Fibroblast of the aortic adventitia (primary cell): ENCODE measurements at regions not wholly inside any gene's neighbourhood (a gene's known extent, or its start where the extent isn't known, plus 50 kb on each side); places are given as distances from the start of the nearest gene placed in this dataset.

Source experiments
- DNase-seq: peaks from one replicate; pipeline ENCODE4 v3.0.0-alpha.2; 2010; ENCODE audit warnings: low read depth
- H3K4me3 ChIP-seq: 2 replicates; pipeline ENCODE4 v1.5.1; 2011; ENCODE audit warnings: low read depth, mild to moderate bottlenecking, control low read depth, low read length, moderate library complexity
- TF ChIP-seq, protein P1 (sequence below): IDR thresholded peaks from 2 replicates; pipeline ENCODE4 v1.5.1; 2011; ENCODE audit warnings: mild to moderate bottlenecking, low read length, control low read depth, inconsistent platforms; ENCODE audit not compliant: insufficient read depth

DNA sequence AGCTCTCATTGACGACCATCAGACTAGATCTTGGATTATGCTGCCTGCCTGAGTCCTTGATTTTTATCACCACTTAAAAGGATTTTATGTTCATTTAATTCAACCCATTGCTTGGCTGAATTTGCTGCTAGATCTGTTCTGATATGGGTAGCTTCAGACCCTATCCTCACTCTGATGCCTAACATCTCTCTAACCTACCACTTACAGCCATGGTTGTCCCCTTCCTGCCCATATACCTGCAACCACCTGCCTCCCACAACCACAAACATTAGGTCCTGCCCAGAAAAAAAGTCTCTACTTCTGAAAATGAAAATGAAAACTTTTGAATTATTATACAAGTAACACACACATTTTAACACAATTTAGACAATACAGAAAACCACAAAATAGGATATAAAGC is 310.8 kb downstream of the HNRNPD start:
- TF ChIP-seq, protein P1, sequence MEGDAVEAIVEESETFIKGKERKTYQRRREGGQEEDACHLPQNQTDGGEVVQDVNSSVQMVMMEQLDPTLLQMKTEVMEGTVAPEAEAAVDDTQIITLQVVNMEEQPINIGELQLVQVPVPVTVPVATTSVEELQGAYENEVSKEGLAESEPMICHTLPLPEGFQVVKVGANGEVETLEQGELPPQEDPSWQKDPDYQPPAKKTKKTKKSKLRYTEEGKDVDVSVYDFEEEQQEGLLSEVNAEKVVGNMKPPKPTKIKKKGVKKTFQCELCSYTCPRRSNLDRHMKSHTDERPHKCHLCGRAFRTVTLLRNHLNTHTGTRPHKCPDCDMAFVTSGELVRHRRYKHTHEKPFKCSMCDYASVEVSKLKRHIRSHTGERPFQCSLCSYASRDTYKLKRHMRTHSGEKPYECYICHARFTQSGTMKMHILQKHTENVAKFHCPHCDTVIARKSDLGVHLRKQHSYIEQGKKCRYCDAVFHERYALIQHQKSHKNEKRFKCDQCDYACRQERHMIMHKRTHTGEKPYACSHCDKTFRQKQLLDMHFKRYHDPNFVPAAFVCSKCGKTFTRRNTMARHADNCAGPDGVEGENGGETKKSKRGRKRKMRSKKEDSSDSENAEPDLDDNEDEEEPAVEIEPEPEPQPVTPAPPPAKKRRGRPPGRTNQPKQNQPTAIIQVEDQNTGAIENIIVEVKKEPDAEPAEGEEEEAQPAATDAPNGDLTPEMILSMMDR: no peak
- no peak for DNase-seq
- no peak overlapping the region for H3K4me3 ChIP-seq

DNA sequence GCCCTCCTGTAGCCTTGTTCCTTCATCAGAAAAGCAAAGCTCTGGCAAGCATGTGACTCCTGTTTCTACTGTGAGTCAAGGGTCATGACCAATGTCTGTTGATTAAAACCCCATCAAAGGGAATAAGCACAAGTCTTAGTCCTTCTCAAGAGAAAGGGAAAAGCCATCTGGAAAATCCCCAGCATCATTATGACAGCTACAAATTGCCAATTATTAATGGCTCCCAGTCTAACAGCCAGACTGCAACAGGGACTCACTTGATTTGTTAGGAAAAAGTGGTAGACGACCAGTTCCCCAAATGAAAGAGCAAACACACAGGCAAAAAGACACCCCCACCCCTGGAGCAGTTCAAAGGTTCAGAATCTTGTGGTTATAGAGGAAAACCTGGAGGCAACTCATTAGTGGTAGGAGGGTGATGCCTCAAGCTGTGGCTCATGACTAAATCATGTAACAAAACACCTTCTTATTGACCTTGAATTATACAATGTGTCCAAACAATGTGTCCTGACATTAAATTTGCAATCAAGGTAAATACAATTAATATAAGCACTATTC is 315.7 kb downstream of the HNRNPD start:
- H3K4me3 ChIP-seq: no peak overlapping the region
- TF ChIP-seq, protein P1: no peak
- no peak for DNase-seq

DNA sequence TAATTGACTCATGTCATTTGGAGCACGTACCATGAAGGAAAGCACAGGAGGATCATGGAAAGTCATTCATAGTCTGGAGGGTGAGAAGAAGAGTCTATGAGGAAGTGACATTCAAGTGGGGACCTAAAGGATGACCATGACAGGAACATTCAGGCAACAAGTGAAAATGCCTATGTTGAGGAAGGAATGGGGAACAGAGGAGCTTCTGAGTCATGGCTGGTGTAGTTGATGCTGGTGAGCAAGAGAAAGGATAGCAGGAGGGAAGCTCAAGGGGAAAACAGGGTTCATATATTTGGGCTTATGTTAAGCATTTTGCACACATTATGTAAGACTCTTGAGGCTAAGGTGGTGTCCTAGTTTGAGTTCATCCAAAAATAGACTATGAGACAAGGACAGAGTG is 318.6 kb downstream of the HNRNPD start:
- TF ChIP-seq, protein P1: no peak
- no peak overlapping the region for H3K4me3 ChIP-seq
- DNase-seq: no peak

DNA sequence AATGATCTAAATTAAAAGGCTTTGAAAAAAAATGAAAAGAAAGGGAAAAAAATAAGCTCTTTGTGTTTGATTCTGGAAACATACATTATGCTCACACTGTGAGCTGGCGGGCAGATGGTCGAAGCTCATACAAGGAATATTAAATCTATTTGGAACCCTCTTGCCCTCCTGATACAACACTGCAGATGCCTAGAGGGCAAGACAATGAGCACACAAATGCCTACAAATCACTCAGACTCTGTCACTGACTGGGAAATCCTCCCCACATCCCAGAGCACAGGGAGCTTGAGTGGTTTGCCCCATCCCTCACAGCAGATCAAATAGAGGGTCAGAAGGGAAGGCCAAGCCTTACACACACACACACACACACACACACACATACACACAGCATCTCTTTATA is 320.4 kb downstream of the HNRNPD start:
- no peak overlapping the region for H3K4me3 ChIP-seq
- TF ChIP-seq, protein P1: no peak
- DNase-seq: no peak

DNA sequence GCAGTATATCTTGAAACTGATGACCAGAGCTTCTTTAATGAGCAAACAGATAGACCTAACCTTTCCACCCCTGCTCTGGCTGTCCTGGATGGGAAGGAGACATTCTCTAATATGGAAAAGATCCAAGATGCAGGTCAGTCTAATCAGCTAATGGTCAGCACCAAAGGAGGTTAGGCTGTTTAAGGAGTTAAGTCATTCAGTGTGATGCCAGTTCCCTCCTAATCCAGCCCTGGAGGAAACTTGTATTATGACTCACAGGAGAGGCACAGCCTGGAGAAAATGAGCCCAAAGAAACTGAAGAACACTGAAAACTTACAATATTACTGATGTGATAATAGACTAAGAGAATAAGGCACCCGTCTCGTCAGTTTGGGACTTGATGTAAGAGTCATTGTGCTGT is 323.0 kb downstream of the HNRNPD start:
- DNase-seq: no peak
- H3K4me3 ChIP-seq: no peak overlapping the region
- TF ChIP-seq, protein P1: no peak

DNA sequence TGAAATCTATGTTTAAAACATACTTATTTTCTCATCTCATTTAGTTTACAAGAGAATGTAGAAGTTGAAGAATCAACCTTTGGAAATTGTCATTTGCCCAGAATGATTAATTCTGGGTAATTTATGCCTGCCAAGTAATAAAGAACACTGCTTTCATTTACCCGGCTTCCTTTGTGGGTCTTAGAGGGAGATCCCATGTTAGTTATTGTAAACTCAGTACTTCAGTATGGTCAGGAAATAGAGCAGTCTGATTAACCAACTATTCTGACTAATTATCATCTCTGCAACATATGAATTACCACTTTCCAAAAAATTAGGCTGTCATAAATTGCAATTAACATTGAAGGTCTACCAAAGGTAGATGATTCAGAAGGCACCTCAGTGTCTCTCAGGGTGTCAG is 324.5 kb downstream of the HNRNPD start:
- DNase-seq: no peak
- TF ChIP-seq, protein P1: no peak
- no peak overlapping the region for H3K4me3 ChIP-seq

DNA sequence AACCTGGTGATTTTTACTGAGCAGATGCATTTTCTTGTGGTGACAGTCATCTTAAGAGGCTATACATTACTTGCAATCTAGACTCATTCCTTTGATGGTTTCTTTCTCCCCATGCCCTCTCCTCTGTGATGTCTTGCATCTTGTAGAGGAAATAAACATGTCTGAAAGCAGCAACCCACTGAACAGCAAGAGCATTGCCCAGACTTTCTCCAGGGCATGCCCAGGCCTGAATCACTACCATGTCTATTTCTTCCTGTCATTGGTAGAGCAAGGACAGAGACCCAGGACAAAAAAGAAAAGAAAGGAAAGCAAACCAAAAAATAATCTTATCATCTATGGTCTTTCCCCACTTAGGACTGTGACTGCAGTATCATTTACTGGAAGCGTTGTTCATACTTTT is 326.1 kb downstream of the HNRNPD start:
- no peak for DNase-seq
- no peak overlapping the region for H3K4me3 ChIP-seq
- TF ChIP-seq, protein P1: no peak
